ENCODE measurements at regions not wholly inside any gene's neighbourhood (a gene's known extent, or its start where the extent isn't known, plus 50 kb on each side); places are given as distances from the start of the nearest gene placed in this dataset.

- H3K4me1 Mint-ChIP-seq: no peaks in the 10 kb centered on the region
- Histone ChIP-seq H3K27ac (ENCODE audit: low read depth) (no peak overlapping the region), H3K27me3 (ENCODE audit: insufficient read depth) (no peaks in the 10 kb centered on the region), H3K9me2 (ENCODE audit: insufficient read depth) (no peaks in the 10 kb centered on the region), H2AFZ (no peak overlapping the region), H3K4me3 (no peak overlapping the region), H3F3A (replicated peaks; ENCODE audit: low read depth) (no peaks in the 10 kb centered on the region), H3K4me2 (no peak overlapping the region), H4K20me1 (replicated peaks; ENCODE audit: insufficient read depth) (no peaks in the 10 kb centered on the region), H3K79me2 (replicated peaks; ENCODE audit: insufficient read depth) (no peaks in the 10 kb centered on the region), H3K4me1 (ENCODE audit: insufficient read depth) (no peaks in the 10 kb centered on the region), H3K36me3 (ENCODE audit: insufficient read depth) (no peaks in the 10 kb centered on the region)
- no peak overlapping the region for H3K27ac Mint-ChIP-seq
- no peak for TF ChIP-seq ETS1 (IDR thresholded peaks at IDR 0.05)
- TF ChIP-seq EZH2phosphoT487 (IDR thresholded peaks at IDR 0.05; ENCODE audit: unreplicated experiment): no peak
- TF ChIP-seq ZNF462 (CRISPR knock-in tag; IDR thresholded peaks at IDR 0.05): no peak
- TF ChIP-seq EZH2 (IDR thresholded peaks at IDR 0.05; ENCODE audit: low read depth, unreplicated experiment): no peak
- no peak for TF ChIP-seq CTCF (conservative IDR thresholded peaks at IDR 0.05; ENCODE audit: low read depth in 2 of 2)
- TF ChIP-seq NANOG (IDR thresholded peaks at IDR 0.05; ENCODE audit: borderline replicate concordance): no peak
- no peak for TF ChIP-seq POLR2AphosphoS5 (IDR thresholded peaks at IDR 0.05; ENCODE audit: low read depth)
- TF ChIP-seq ZNF331 (CRISPR knock-in tag; IDR thresholded peaks at IDR 0.05; ENCODE audit: low read depth): no peak
- TF ChIP-seq STAT1 (IDR thresholded peaks at IDR 0.05; ENCODE audit: unreplicated experiment): no peak
- TF ChIP-seq JUNB (IDR thresholded peaks at IDR 0.05; ENCODE audit: unreplicated experiment): no peak
- TF ChIP-seq REST (IDR thresholded peaks at IDR 0.05; ENCODE audit: unreplicated experiment): no peak
- TF ChIP-seq CREB1 (CRISPR knock-in tag; IDR thresholded peaks at IDR 0.05; ENCODE audit: low read depth): no peak
- TF ChIP-seq ZNF114 (CRISPR knock-in tag; IDR thresholded peaks at IDR 0.05): no peak
- peaks cover 5% of the 10 kb centered on the region for H3K27me3 Mint-ChIP-seq (ENCODE audit: insufficient read depth, low read depth, poor library complexity)
- peaks cover 8% of the 10 kb centered on the region; the same call in 2 of the 3 replicates for H3K36me3 Mint-ChIP-seq (ENCODE audit: low read depth)
- DNase-seq (ENCODE audit: low spot score) (no peak), ATAC-seq (no peak)
- peaks cover 12% of the 10 kb centered on the region for H3K9me3 Mint-ChIP-seq
- H3K4me3 Mint-ChIP-seq: no peak overlapping the region
Observed at GRCh38 chr2:107534926-107535325, 291.8 kb upstream of the RGPD4 start.
